ENCODE measurements at regions not wholly inside any gene's neighbourhood (a gene's known extent, or its start where the extent isn't known, plus 50 kb on each side); places are given as distances from the start of the nearest gene placed in this dataset.
"Not testable (repeated sequence)": the region's sequence is repeated elsewhere in the genome, so short reads cannot be mapped to it uniquely, and the experiment has no call there.

DNA sequence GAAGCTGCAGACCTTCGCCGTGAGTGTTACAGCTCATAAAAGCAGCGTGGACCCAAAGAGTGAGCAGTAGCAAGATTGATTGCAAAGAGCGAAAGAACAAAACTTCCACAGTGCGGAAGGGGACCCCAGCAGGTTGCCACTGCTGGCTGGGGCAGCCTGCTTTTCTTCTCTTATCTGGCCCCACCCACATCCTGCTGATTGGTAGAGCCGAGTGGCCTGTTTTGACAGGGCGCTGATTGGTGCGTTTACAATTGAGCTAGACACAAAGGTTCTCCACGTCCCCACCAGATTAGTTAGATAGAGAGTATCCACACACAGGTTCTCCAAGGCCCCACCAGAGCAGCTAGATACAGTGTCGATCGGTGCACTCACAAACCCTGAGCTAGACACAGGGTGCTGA is 961.8 kb downstream of the CNTNAP5 start:
- TF ChIP-seq, protein P1, sequence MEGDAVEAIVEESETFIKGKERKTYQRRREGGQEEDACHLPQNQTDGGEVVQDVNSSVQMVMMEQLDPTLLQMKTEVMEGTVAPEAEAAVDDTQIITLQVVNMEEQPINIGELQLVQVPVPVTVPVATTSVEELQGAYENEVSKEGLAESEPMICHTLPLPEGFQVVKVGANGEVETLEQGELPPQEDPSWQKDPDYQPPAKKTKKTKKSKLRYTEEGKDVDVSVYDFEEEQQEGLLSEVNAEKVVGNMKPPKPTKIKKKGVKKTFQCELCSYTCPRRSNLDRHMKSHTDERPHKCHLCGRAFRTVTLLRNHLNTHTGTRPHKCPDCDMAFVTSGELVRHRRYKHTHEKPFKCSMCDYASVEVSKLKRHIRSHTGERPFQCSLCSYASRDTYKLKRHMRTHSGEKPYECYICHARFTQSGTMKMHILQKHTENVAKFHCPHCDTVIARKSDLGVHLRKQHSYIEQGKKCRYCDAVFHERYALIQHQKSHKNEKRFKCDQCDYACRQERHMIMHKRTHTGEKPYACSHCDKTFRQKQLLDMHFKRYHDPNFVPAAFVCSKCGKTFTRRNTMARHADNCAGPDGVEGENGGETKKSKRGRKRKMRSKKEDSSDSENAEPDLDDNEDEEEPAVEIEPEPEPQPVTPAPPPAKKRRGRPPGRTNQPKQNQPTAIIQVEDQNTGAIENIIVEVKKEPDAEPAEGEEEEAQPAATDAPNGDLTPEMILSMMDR (conservative IDR thresholded peaks at IDR 0.05 in 1 of 2, IDR thresholded peaks at IDR 0.05 in 1 of 2; ENCODE audit: low read depth in 1 of 2, low read length in 2 of 2) = not testable (repeated sequence)
- not testable (repeated sequence) for TF ChIP-seq EZH2 (IDR thresholded peaks at IDR 0.05; ENCODE audit: low read length, missing control alignments)

Data from fibroblast of lung (primary cell).